Activated CD8-positive, alpha-beta memory T cell treated with anti-CD3 and anti-CD28 coated beads, Interleukin-2, amount 10 ng/mL, durations not matched to agents 7 days and 5 days (primary cell): ENCODE measurements at regions not wholly inside any gene's neighbourhood (a gene's known extent, or its start where the extent isn't known, plus 50 kb on each side); places are given as distances from the start of the nearest gene placed in this dataset.
"Not testable (repeated sequence)": the region's sequence is repeated elsewhere in the genome, so short reads cannot be mapped to it uniquely, and the experiment has no call there.

Experiments
- ATAC-seq: fragments of 150-1000 bp; cut with Tn5 transposase; one replicate; pipeline ENCODE4 v1.10.0; 2021; ENCODE audit warnings: moderate library complexity
- CTCF ChIA-PET: fragments of 350-600 bp; sonication (Branson Sonifier 250); formaldehyde crosslinking; loops from one replicate; lab custom pipeline; 2021; ENCODE audit warnings: antibody characterized with exemption; lab: Charles Lee
- DNase-seq: peaks from one replicate; pipeline ENCODE4 v3.0.0-alpha.2; 2020
- H3K27ac Mint-ChIP-seq: one replicate; pipeline ENCODE4 v1.8.0; 2021; ENCODE audit warnings: mild to moderate bottlenecking, mixed read lengths
- H3K27me3 Mint-ChIP-seq: one replicate; pipeline ENCODE4 v1.8.0; 2021; ENCODE audit warnings: mixed read lengths
- H3K36me3 Mint-ChIP-seq: one replicate; pipeline ENCODE4 v1.8.0; 2021; ENCODE audit warnings: mild to moderate bottlenecking, mixed read lengths
- H3K4me1 Mint-ChIP-seq: one replicate; pipeline ENCODE4 v1.8.0; 2021; ENCODE audit warnings: mixed read lengths
- H3K4me3 Mint-ChIP-seq: one replicate; pipeline ENCODE4 v1.8.0; 2021; ENCODE audit warnings: mild to moderate bottlenecking, moderate library complexity, mixed read lengths
- H3K9me3 Mint-ChIP-seq: one replicate; pipeline ENCODE4 v1.8.0; 2022; ENCODE audit warnings: low read depth, mixed read lengths

DNA sequence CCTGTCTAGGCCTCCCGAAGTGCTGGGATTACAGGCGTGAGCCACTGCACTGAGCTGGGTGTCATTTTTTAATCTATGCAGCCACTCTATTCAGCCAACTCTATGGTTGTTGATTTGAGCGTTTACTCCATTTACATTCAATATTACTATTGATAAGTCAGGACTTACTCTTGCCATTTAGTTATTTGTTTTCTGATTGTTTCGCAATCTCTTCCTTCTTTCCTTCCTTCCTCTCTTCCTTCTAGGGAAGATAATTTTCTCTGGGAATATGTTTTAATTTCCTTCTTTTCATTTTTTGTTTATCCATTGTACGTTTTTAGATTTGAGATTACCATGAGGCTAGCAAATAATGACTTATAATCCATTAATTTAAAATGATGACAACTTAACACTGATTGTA, 2056.0 kb downstream of the OLFM4 start:
- DNase-seq (no peak), ATAC-seq (no peak)
- Mint-ChIP-seq H3K27ac (no peak overlapping the region), H3K27me3 (no peaks in the 10 kb centered on the region), H3K4me1 (no peaks in the 10 kb centered on the region), H3K4me3 (no peak overlapping the region), H3K9me3 (peaks cover 8% of the 10 kb centered on the region), H3K36me3 (no peaks in the 10 kb centered on the region)
- CTCF ChIA-PET: no interaction called here

DNA sequence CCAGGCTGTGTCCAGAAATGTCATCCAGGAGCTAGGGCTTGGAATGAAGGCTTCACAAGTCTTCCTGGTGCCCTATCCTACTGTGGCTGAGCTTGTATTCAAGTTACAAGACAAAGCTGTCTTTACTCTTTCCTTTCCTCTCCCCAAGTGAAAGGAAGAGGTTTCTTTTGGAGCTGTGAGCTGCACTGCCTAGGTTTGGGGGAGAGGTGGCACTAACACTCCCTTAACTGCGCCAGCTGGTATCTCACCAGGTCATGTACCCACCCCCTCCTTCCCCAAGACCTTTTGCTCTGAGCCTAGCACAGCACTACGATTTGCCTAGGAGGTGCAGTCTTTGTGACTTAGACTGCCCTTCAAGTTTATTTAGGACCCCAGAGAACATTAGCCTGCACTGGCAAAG, 2053.6 kb upstream of the PRR20A start:
- ATAC-seq (no peak), DNase-seq (no peak)
- H3K27ac Mint-ChIP-seq: no peak overlapping the region
- peaks cover 8% of the 10 kb centered on the region for H3K9me3 Mint-ChIP-seq
- no peak overlapping the region for H3K4me3 Mint-ChIP-seq
- CTCF ChIA-PET: no interaction called here
- H3K36me3 Mint-ChIP-seq: no peaks in the 10 kb centered on the region
- H3K27me3 Mint-ChIP-seq: no peaks in the 10 kb centered on the region
- H3K4me1 Mint-ChIP-seq: no peaks in the 10 kb centered on the region

DNA sequence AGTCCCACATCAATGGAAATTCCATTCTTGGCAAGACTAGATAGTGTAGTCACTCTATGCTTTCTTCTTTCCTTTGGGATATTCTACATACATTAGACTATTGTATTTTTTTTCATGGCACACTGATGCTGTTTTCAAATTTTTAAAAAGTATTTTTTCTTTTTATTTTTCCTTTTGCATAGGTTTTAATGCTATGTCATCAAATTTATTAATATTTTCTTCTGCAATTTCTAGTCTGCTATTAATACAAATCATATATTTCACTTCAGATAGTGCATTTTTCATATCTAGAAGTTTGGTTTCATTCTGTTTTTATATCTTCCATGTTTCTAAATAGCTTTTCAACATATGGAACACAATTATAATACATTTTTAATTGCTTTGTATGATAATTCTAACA, 2050.1 kb upstream of the PRR20A start:
- Mint-ChIP-seq H3K4me1 (no peaks in the 10 kb centered on the region), H3K9me3 (peaks cover 10% of the 10 kb centered on the region), H3K36me3 (no peaks in the 10 kb centered on the region), H3K27me3 (no peaks in the 10 kb centered on the region), H3K27ac (no peak overlapping the region), H3K4me3 (no peak overlapping the region)
- CTCF ChIA-PET: no interaction called here
- DNase-seq: no peak
- no peak for ATAC-seq

GRCh38 chr13:55091172-55091571, 2049.5 kb upstream of the PRR20A start:
- CTCF ChIA-PET: no interaction called here
- H3K9me3 Mint-ChIP-seq: peaks cover 10% of the 10 kb centered on the region
- H3K4me1 Mint-ChIP-seq: no peaks in the 10 kb centered on the region
- ATAC-seq (no peak), DNase-seq (no peak)
- no peaks in the 10 kb centered on the region for H3K27me3 Mint-ChIP-seq
- no peaks in the 10 kb centered on the region for H3K36me3 Mint-ChIP-seq
- H3K4me3 Mint-ChIP-seq: no peak overlapping the region
- H3K27ac Mint-ChIP-seq: no peak overlapping the region

DNA sequence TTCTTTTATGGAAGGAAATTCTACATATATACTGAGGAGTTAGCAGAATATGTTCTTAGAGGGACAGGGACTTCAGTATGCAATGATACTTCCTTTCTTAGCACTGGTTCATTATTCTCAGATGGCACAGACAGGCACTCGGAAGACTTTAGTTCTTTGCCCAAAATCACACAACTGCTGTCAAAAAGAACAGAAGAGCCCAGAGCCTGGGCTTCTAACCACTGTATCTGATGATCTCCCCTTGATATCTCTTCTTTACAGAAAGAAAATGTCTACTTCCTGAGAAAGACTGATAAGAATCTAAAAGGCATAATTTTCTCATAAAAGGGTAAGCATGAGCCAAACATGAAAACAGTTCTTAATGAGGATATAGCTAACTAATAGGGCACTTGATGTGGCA, 2034.2 kb upstream of the PRR20A start:
- H3K4me1 Mint-ChIP-seq: no peaks in the 10 kb centered on the region
- no peak overlapping the region for H3K27ac Mint-ChIP-seq
- H3K36me3 Mint-ChIP-seq: no peaks in the 10 kb centered on the region
- peaks cover 15% of the 10 kb centered on the region for H3K9me3 Mint-ChIP-seq
- ATAC-seq (no peak), DNase-seq (no peak)
- no peaks in the 10 kb centered on the region for H3K27me3 Mint-ChIP-seq
- CTCF ChIA-PET: no interaction called here
- no peak overlapping the region for H3K4me3 Mint-ChIP-seq

GRCh38 chr13:55120631-55121030, 2020.1 kb upstream of the PRR20A start:
- peaks cover 2% of the 10 kb centered on the region for H3K9me3 Mint-ChIP-seq
- CTCF ChIA-PET: no interaction called here
- no peak overlapping the region for H3K27ac Mint-ChIP-seq
- ATAC-seq (no peak), DNase-seq (no peak)
- no peak overlapping the region for H3K4me3 Mint-ChIP-seq
- no peaks in the 10 kb centered on the region for H3K36me3 Mint-ChIP-seq
- H3K27me3 Mint-ChIP-seq: no peaks in the 10 kb centered on the region
- no peaks in the 10 kb centered on the region for H3K4me1 Mint-ChIP-seq

- H3K4me1 Mint-ChIP-seq: no peaks in the 10 kb centered on the region
- no peak overlapping the region for H3K4me3 Mint-ChIP-seq
- DNase-seq (no peak), ATAC-seq (no peak)
- H3K27ac Mint-ChIP-seq: no peak overlapping the region
- no peaks in the 10 kb centered on the region for H3K36me3 Mint-ChIP-seq
- no peaks in the 10 kb centered on the region for H3K27me3 Mint-ChIP-seq
- CTCF ChIA-PET: no interaction called here
- peaks cover 21% of the 10 kb centered on the region for H3K9me3 Mint-ChIP-seq
Observed at GRCh38 chr13:55155046-55155445, 1985.7 kb upstream of the PRR20A start.

- no peak for DNase-seq
- H3K4me3 Mint-ChIP-seq: no peak overlapping the region
- no peak overlapping the region for H3K27ac Mint-ChIP-seq
- no peaks in the 10 kb centered on the region for H3K4me1 Mint-ChIP-seq
- ATAC-seq: no peak
- CTCF ChIA-PET: no interaction called here
- no peaks in the 10 kb centered on the region for H3K27me3 Mint-ChIP-seq
- no peaks in the 10 kb centered on the region for H3K36me3 Mint-ChIP-seq
- peaks cover 12% of the 10 kb centered on the region for H3K9me3 Mint-ChIP-seq
Observed at GRCh38 chr13:55159765-55160164, 1981.0 kb upstream of the PRR20A start.

- Mint-ChIP-seq H3K27me3 (no peaks in the 10 kb centered on the region), H3K4me3 (no peak overlapping the region), H3K36me3 (no peaks in the 10 kb centered on the region), H3K4me1 (no peaks in the 10 kb centered on the region), H3K27ac (no peak overlapping the region), H3K9me3 (peaks cover 16% of the 10 kb centered on the region)
- DNase-seq (no peak), ATAC-seq (no peak)
- CTCF ChIA-PET: no interaction called here
Observed at GRCh38 chr13:55160867-55161266, 1979.9 kb upstream of the PRR20A start.

DNA sequence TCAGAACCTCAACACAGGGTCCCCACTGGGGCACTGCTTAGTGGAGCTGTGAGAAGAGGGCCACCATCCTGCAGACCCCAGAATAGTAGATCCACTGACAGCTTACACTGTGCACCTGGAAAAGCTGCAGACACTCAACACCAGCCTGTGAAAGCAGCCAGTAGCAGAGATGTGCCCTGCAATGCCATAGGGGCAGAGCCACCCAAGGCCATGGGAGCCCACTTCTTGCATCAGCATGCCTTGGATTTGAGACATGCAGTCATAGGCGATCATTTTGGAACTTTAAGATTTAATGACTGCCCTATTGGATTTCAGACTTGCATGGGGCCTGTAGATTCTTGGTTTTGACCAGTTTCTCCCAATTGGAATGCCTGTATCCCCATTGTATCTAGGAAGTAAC, 1962.1 kb upstream of the PRR20A start:
- ATAC-seq, H3K27me3 Mint-ChIP-seq, H3K4me3 Mint-ChIP-seq, H3K9me3 Mint-ChIP-seq, H3K36me3 Mint-ChIP-seq, H3K4me1 Mint-ChIP-seq, H3K27ac Mint-ChIP-seq, CTCF ChIA-PET, DNase-seq: not testable (repeated sequence)

- H3K9me3 Mint-ChIP-seq: peaks cover 2% of the 10 kb centered on the region
- H3K4me3 Mint-ChIP-seq: no peak overlapping the region
- H3K27me3 Mint-ChIP-seq: no peaks in the 10 kb centered on the region
- no peaks in the 10 kb centered on the region for H3K4me1 Mint-ChIP-seq
- ATAC-seq (no peak), DNase-seq (no peak)
- H3K36me3 Mint-ChIP-seq: no peaks in the 10 kb centered on the region
- CTCF ChIA-PET: no interaction called here
- H3K27ac Mint-ChIP-seq: no peak overlapping the region
Observed at GRCh38 chr13:55190996-55191395, 1949.7 kb upstream of the PRR20A start.

GRCh38 chr13:55199134-55199533, 1941.6 kb upstream of the PRR20A start:
- no peak overlapping the region for H3K27ac Mint-ChIP-seq
- H3K4me1 Mint-ChIP-seq: no peaks in the 10 kb centered on the region
- no peak for DNase-seq
- CTCF ChIA-PET: no interaction called here
- H3K9me3 Mint-ChIP-seq: peaks cover 15% of the 10 kb centered on the region
- ATAC-seq: no peak
- H3K4me3 Mint-ChIP-seq: no peak overlapping the region
- no peaks in the 10 kb centered on the region for H3K27me3 Mint-ChIP-seq
- no peaks in the 10 kb centered on the region for H3K36me3 Mint-ChIP-seq

DNA sequence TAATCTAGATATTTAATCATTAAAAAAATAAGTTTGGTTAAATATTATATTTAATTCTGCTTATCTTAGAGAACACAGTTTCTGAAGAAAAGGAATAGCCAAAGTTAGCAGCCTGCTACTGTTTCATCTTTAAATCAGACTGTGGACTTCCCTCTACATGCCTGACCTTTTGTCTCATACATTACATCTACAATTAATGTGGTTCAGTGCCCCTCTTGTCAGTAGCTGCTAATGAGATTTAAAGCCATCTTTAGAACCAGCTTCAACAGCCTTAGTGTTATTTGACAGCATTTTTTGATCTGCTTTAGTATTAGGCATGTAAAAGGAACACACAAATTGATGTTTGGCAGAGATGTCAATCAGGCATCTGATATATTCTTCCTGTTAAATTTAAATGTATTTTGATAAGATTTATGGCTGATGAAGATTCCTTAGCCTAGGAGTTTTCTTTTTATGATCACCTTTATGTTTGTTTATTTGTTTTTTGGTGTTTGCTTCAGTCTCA, 1925.8 kb upstream of the PRR20A start:
- no peak overlapping the region for H3K27ac Mint-ChIP-seq
- DNase-seq (no peak), ATAC-seq (no peak)
- CTCF ChIA-PET: no interaction called here
- no peaks in the 10 kb centered on the region for H3K27me3 Mint-ChIP-seq
- H3K9me3 Mint-ChIP-seq: peaks cover 5% of the 10 kb centered on the region
- H3K4me3 Mint-ChIP-seq: no peak overlapping the region
- H3K4me1 Mint-ChIP-seq: no peaks in the 10 kb centered on the region
- no peaks in the 10 kb centered on the region for H3K36me3 Mint-ChIP-seq

GRCh38 chr13:55219538-55219937, 1921.2 kb upstream of the PRR20A start:
- H3K9me3 Mint-ChIP-seq: peaks cover 4% of the 10 kb centered on the region
- no peak overlapping the region for H3K27ac Mint-ChIP-seq
- H3K27me3 Mint-ChIP-seq: no peaks in the 10 kb centered on the region
- CTCF ChIA-PET: no interaction called here
- H3K4me3 Mint-ChIP-seq: no peak overlapping the region
- no peaks in the 10 kb centered on the region for H3K4me1 Mint-ChIP-seq
- DNase-seq (no peak), ATAC-seq (no peak)
- no peaks in the 10 kb centered on the region for H3K36me3 Mint-ChIP-seq

GRCh38 chr13:55229906-55230569, 1910.7 kb upstream of the PRR20A start:
- Mint-ChIP-seq H3K36me3 (no peaks in the 10 kb centered on the region), H3K9me3 (peaks cover 13% of the 10 kb centered on the region), H3K4me3 (no peak overlapping the region), H3K27ac (no peak overlapping the region), H3K4me1 (no peaks in the 10 kb centered on the region), H3K27me3 (no peaks in the 10 kb centered on the region)
- CTCF ChIA-PET: no interaction called here
- DNase-seq (no peak), ATAC-seq (no peak)
